PFSK-1 (cell line): ENCODE measurements at regions not wholly inside any gene's neighbourhood (a gene's known extent, or its start where the extent isn't known, plus 50 kb on each side); places are given as distances from the start of the nearest gene placed in this dataset.

Experiments used
- FOXP2 ChIP-seq: optimal IDR thresholded peaks from 2 replicates; pipeline ENCODE3; 2011; ENCODE audit warnings: borderline replicate concordance, control low read depth, inconsistent platforms; ENCODE audit not compliant: insufficient read depth; ENCODE audit errors: extremely low read length, extremely low read depth
- REST ChIP-seq, 2 experiments: IDR thresholded peaks; 2 replicates each; pipeline versions ENCODE4 v1.6.1 to v1.8.0; 2011 to 2012; ENCODE audit warnings: low read depth in 2 of 2, low read length in 2 of 2, control low read depth in 1 of 2, inconsistent platforms in 1 of 2, mild to moderate bottlenecking in 1 of 2, moderate library complexity in 1 of 2; ENCODE audit not compliant: insufficient read depth in 1 of 2

GRCh38 chr17:69760562-69760961 lies 314.5 kb upstream of the KCNJ16 start:
- TF ChIP-seq REST (IDR thresholded peaks at IDR 0.05; ENCODE audit: insufficient read depth in 1 of 2, low read depth in 2 of 2, low read length in 2 of 2) (no peak), FOXP2 (no peak)
